Activated T-helper 17 cell treated with anti-CD3 and anti-CD28 coated beads, Interleukin-2, amount 50 U/mL, for 72 hours (primary cell): ENCODE measurements at regions not wholly inside any gene's neighbourhood (a gene's known extent, or its start where the extent isn't known, plus 50 kb on each side); places are given as distances from the start of the nearest gene placed in this dataset.
"Not testable (repeated sequence)": the region's sequence is repeated elsewhere in the genome, so short reads cannot be mapped to it uniquely, and the experiment has no call there.

ENCODE experiments used
- ATAC-seq: fragments of 150-1000 bp; cut with Tn5 transposase; replicated peaks from 2 replicates; pipeline ENCODE4 v1.10.0; 2021; ENCODE audit warnings: mild to moderate bottlenecking, moderate library complexity
- H3K27ac Mint-ChIP-seq: one replicate; pipeline ENCODE4 v1.8.0; 2022; ENCODE audit warnings: mixed read lengths
- H3K27me3 Mint-ChIP-seq: one replicate; pipeline ENCODE4 v1.8.0; 2022; ENCODE audit warnings: mixed read lengths
- H3K36me3 Mint-ChIP-seq: one replicate; pipeline ENCODE4 v1.8.0; 2022; ENCODE audit warnings: low read depth, mild to moderate bottlenecking, mixed read lengths
- H3K4me1 Mint-ChIP-seq: one replicate; pipeline ENCODE4 v1.8.0; 2022; ENCODE audit warnings: mixed read lengths
- H3K4me3 Mint-ChIP-seq: one replicate; pipeline ENCODE4 v1.8.0; 2022; ENCODE audit warnings: mild to moderate bottlenecking, mixed read lengths
- H3K9me3 Mint-ChIP-seq: one replicate; pipeline ENCODE4 v1.8.0; 2022; ENCODE audit warnings: mixed read lengths

- Mint-ChIP-seq H3K27me3 (no peaks in the 10 kb centered on the region), H3K27ac (peak overlapping the region; percentile 80), H3K4me1 (peaks cover 59% of the 10 kb centered on the region), H3K9me3 (no peaks in the 10 kb centered on the region), H3K36me3 (no peaks in the 10 kb centered on the region), H3K4me3 (peak overlapping the region; percentile 89)
- ATAC-seq = no peak
Measured at GRCh38 chr1:25020173-25020845, 90.2 kb upstream of the RUNX3 start.

DNA sequence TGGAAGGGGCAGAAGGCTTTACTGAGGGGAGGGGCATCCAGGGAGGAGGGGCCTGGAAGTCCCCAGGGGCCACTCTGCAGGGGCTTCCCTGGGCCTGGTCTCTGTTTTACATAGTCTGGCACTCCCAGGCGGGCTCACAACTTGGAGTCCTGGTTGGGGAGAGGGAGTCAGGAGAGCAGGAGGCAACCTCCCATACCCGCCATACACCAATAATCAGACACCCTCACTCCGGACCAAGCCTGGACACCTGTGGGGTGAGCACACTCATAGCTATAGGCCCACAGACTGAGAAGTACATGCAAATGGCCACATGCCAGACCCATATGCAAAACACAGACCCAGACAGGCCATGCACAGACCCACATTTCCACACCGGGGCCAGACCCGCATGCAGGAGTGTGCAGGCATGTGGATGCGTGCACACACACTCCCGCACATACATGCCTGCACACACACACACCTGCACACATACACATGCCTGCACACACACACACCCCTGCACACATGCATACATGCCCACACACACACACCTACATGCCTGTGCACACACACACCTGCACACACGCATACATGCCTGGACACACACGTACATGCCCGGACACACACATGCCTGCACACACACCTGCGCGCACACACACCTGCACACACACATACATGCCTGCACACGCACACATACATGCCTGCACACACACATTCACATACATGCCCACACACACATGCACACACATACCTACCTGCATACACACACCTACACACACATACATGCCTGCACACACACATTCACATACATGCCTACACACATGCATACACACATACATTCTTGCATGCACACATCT is 89.5 kb upstream of the RUNX3 start:
- ATAC-seq = no peak
- Mint-ChIP-seq H3K36me3 (no peaks in the 10 kb centered on the region), H3K27me3 (no peaks in the 10 kb centered on the region), H3K27ac (no peak overlapping the region), H3K4me1 (peaks cover 56% of the 10 kb centered on the region), H3K9me3 (no peaks in the 10 kb centered on the region), H3K4me3 (peak overlapping the region; percentile 74)

DNA sequence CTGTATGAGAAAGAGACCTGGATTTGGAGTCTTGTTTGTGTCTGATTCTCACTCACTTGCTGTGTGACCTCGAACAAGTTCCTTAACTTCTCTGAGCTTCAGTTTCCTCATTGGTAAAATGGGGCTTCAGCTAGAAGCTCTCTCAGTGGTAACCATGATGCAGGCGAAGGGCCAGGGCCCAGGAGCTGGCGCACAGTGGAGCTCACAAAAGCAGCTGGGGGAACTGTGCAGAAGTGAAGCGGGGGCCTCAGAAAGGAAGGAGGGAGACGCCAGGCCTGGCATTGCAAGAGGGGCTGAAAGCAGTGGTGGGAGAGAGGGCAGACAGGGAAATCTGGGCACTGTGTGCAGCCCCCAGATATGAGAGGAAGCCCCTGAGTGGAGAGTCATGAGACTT is 88.9 kb upstream of the RUNX3 start:
- H3K36me3 Mint-ChIP-seq = no peaks in the 10 kb centered on the region
- ATAC-seq = no peak

GRCh38 chr1:25018110-25018735 is 88.1 kb upstream of the RUNX3 start:
- Mint-ChIP-seq H3K36me3 (no peaks in the 10 kb centered on the region), H3K27me3 (no peaks in the 10 kb centered on the region), H3K27ac (peak overlapping the region; percentile 93), H3K4me3 (peak overlapping the region; percentile 74), H3K9me3 (no peaks in the 10 kb centered on the region), H3K4me1 (peaks cover 49% of the 10 kb centered on the region)
- ATAC-seq = no peak

More for the DNA sequence above, 88.9 kb upstream of the RUNX3 start:
- Mint-ChIP-seq H3K4me1 (peaks cover 56% of the 10 kb centered on the region), H3K4me3 (peak overlapping the region; percentile 74), H3K27me3 (no peaks in the 10 kb centered on the region), H3K9me3 (no peaks in the 10 kb centered on the region), H3K27ac (peak overlapping the region; percentile 93)

DNA sequence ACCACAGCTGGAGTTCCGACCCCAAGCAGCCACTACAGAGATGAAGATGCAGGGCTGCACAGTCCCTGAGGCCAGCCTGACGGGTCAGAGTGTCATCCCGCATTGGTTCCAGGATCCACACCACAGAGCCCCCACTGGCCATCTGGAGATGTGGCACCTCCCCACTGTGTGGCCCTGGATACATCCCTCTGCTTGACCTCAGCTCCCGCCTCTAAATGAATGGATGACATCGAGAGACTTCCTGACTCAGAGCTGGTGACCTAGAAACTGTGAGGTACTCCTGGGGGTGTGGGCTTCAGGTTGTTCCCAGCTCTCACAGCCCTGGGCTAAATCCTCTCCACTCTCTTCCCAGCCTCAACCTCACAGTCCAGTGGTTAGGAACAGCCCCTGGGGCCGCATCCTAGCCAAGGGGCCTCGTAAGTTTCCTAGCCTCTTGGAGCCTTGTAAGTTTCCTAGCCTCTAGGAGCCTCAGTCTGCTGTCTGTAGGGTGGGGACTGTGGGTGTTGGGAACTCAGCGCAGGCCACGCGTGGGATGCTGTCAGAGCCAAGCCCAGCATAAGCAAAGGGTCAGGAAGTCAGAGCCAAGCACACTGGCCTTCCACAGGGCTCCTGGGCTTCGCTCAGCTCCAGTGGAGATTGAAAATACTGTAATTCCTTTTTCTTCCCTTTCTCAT is 87.5 kb upstream of the RUNX3 start:
- H3K4me3 Mint-ChIP-seq = peak overlapping the region; percentile 74
- ATAC-seq = peak; percentile 57
- no peaks in the 10 kb centered on the region for H3K9me3 Mint-ChIP-seq
- peaks cover 42% of the 10 kb centered on the region for H3K4me1 Mint-ChIP-seq
- no peaks in the 10 kb centered on the region for H3K36me3 Mint-ChIP-seq
- H3K27me3 Mint-ChIP-seq = no peaks in the 10 kb centered on the region
- peak overlapping the region; percentile 93 for H3K27ac Mint-ChIP-seq

DNA sequence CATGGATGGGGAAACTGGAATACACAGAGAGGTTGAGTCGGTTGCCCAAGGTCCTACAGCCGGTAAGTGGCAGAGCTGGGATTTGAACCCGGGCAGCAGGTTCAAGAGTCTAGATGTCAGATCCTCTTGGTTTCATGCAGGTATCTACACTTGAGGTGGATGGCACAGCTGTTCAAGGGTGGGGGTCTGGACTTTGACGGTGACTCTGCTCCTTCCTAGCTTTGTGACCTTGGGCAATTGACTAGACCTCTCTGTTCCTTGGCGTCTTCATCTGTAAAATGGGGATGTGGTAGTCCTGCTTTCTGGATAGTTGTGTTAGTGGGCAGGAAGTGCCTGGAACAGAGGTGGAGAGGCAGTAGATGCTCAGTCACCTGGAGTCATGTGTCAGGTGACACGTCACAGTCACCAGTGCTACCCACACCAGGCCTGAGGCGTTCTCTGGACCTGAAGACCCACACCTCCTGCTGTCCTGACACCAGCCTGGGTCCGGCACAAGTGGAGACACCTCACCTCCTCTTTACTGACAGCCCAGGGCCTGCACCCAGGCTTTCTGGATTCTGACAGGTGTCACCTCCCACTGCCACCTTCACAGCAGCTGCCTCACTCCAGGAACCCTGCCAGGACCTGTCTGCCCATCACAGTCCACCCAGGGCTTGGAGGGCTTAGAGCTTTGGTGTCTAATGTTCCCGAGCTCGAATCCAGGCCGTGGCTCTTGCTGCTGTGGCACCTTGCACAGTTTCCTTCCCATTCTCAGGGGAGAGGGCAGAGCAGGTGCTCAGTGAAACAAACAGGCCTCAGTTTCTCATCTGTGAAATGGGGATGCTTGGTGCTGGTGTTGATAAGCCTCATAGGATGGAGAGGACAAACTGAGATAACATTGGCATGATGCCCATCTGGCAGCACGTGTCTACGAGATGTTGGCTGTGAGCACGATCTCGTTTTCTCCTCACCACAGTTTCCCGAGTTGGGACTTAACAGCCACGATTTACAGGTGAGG is 83.2 kb upstream of the RUNX3 start:
- Mint-ChIP-seq H3K27ac (no peak overlapping the region), H3K4me1 (peaks cover 12% of the 10 kb centered on the region), H3K4me3 (no peak overlapping the region), H3K9me3 (no peaks in the 10 kb centered on the region), H3K27me3 (no peaks in the 10 kb centered on the region), H3K36me3 (no peaks in the 10 kb centered on the region)
- ATAC-seq = no peak

DNA sequence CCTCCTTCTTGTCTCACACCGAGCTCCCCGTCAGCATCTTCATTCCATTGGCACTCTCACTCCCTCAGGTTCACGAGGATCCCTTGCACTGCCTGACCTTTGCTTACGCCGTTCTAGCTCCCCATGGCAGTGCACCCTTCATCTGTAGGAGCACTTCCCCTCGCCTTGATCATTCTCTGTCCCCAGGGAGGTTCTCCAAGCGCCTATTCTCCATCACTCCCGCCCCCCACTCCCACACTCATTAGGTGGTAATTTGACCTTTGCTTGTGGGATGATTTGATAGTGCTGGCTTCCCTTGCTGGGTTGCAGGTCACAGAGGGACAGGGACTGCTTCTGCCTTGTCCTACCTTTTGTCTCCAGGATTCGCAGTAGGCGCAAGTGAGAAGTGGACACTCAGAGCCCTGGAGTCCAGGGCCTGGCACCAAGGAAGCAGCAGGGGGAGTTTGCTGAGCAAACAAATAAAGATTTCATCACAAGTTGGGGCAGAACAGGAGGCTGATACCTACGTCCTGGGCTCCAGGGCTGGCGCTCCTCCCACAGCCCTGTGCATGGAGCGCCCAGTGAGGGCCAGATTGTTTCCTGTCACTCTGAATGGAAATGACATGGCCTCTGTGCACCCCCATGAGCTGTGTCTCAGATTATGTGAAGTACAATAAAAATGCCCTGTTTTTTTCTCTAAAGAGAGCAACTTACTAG is 82.0 kb upstream of the RUNX3 start:
- Mint-ChIP-seq H3K9me3 (no peaks in the 10 kb centered on the region), H3K4me1 (peaks cover under 1% of the 10 kb centered on the region), H3K4me3 (no peak overlapping the region), H3K27ac (no peak overlapping the region), H3K27me3 (no peaks in the 10 kb centered on the region), H3K36me3 (no peaks in the 10 kb centered on the region)
- no peak for ATAC-seq

GRCh38 chr1:25011275-25011674 is 81.2 kb upstream of the RUNX3 start:
- Mint-ChIP-seq H3K4me1 (no peaks in the 10 kb centered on the region), H3K36me3 (no peaks in the 10 kb centered on the region), H3K27me3 (no peaks in the 10 kb centered on the region), H3K27ac (no peak overlapping the region), H3K9me3 (no peaks in the 10 kb centered on the region), H3K4me3 (no peak overlapping the region)
- no peak for ATAC-seq

- no peaks in the 10 kb centered on the region for H3K4me1 Mint-ChIP-seq
- peak; percentile 99 for ATAC-seq
- no peak overlapping the region for H3K27ac Mint-ChIP-seq
- H3K9me3 Mint-ChIP-seq = no peaks in the 10 kb centered on the region
- peak overlapping the region; percentile 3 for H3K4me3 Mint-ChIP-seq
- H3K36me3 Mint-ChIP-seq = no peaks in the 10 kb centered on the region
- H3K27me3 Mint-ChIP-seq = no peaks in the 10 kb centered on the region
Measured at GRCh38 chr1:25009671-25010262, 79.7 kb upstream of the RUNX3 start.

GRCh38 chr1:25008192-25008485 is 78.1 kb upstream of the RUNX3 start:
- no peak overlapping the region for H3K27ac Mint-ChIP-seq

GRCh38 chr1:25007390-25008191 is 77.5 kb upstream of the RUNX3 start:
- not testable (repeated sequence) for H3K9me3 Mint-ChIP-seq, ATAC-seq, H3K4me1 Mint-ChIP-seq, H3K36me3 Mint-ChIP-seq, H3K4me3 Mint-ChIP-seq, H3K27me3 Mint-ChIP-seq, H3K27ac Mint-ChIP-seq

More at GRCh38 chr1:25008192-25008485, 78.1 kb upstream of the RUNX3 start:
- Mint-ChIP-seq H3K36me3 (no peaks in the 10 kb centered on the region), H3K27me3 (no peaks in the 10 kb centered on the region), H3K9me3 (no peaks in the 10 kb centered on the region), H3K4me3 (no peak overlapping the region), H3K4me1 (peaks cover 8% of the 10 kb centered on the region)
- no peak for ATAC-seq

DNA sequence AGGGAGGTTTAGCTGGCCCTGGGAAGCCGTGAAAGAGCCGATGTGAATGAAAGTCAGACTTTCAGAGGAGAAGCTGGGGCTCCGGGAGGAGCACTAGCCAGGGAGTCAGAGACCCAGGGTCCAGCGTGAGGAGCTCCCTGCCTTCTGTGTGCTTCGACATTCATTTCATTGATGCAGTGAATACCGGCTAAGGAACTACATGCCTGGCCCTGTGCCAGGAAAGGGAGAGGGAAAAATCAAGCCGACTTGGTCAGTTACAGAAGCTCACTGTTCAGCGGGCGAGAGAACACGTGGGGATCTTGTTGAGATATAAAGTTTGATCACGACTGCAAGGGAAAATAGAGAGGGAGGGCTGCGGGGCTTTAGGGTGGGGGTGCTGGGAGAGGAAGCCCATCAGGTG is 76.7 kb upstream of the RUNX3 start:
- Mint-ChIP-seq H3K4me3 (no peak overlapping the region), H3K9me3 (no peaks in the 10 kb centered on the region), H3K36me3 (no peaks in the 10 kb centered on the region), H3K4me1 (peaks cover 9% of the 10 kb centered on the region), H3K27me3 (no peaks in the 10 kb centered on the region), H3K27ac (no peak overlapping the region)
- no peak for ATAC-seq
